Activated effector memory CD4-positive, alpha-beta T cell treated with anti-CD3 and anti-CD28 coated beads, Interleukin-2, amount 50 U/mL, for 16 hours (primary cell): ENCODE measurements at regions not wholly inside any gene's neighbourhood (a gene's known extent, or its start where the extent isn't known, plus 50 kb on each side); places are given as distances from the start of the nearest gene placed in this dataset.

ENCODE experiments used
- DNase-seq: peaks from one replicate; pipeline ENCODE4 v3.0.0-alpha.2; 2020

DNA sequence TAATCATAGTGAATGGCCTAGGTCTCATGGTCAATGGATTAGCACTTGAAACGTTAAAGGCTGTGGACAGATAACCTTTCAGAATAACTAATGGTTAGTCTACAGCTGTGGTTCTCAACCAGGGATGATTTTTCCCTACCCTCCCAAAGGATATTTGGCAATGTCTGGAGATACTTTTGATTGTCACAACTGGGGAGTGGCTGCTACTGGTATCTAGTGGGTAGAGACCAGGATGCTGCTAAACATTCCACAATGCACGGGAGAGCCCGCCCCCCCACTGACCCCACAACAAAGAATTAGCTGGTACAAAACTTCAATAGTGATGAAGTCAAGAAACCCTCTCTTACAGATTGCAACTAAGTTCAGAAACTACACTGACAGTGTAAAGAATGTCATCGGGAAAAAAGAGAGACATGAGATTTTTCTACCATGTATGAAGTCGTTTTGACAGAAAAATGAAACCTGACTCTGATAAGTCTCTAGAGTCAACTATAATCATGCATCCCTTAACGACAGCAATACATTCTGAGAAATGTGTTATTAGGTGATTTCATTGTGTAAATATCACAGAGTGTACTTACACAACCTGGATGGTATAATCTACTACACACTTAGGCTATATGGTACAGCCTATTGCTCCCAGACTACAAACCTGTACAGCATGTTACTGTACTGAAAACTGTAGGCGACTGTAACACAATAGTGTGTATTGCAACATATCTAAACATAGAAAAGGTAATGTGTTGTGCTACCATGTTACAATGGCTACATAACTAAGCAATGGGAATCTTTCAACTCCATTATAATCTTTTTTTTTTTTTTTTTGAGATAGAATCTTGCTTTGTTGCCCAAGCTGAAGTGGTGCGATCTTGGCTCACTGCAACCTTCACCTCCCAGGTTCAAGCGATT lies 49.7 kb upstream of the PRDX6 start:
- no peak for DNase-seq
